ENCODE measurements at regions not wholly inside any gene's neighbourhood (a gene's known extent, or its start where the extent isn't known, plus 50 kb on each side); places are given as distances from the start of the nearest gene placed in this dataset.
"Not testable (repeated sequence)": the region's sequence is repeated elsewhere in the genome, so short reads cannot be mapped to it uniquely, and the experiment has no call there.

- H3K4me3 ChIP-seq (ENCODE audit: low read depth, low read length, poor library complexity, severe bottlenecking); intact Hi-C loops (cut with micrococcal nuclease; ENCODE audit: unreplicated experiment); DNase-seq (ENCODE audit: low spot score); POLR2A ChIA-PET (ENCODE audit: low non-redundant PET); H3K27me3 ChIP-seq (replicated peaks; ENCODE audit: insufficient read depth, low read depth, low read length, poor library complexity); BruUV-seq (replicated peaks); H3K36me3 ChIP-seq (ENCODE audit: insufficient read depth, low read length, poor library complexity, severe bottlenecking); H3K27ac ChIP-seq (ENCODE audit: low read depth, low read length, poor library complexity, severe bottlenecking); H3K4me1 ChIP-seq (ENCODE audit: insufficient read depth, low read length, poor library complexity, severe bottlenecking); H3K9me3 ChIP-seq (ENCODE audit: low read depth, low read length, poor library complexity, severe bottlenecking); CTCF ChIA-PET: not testable (repeated sequence)
Measured at GRCh38 chr7:153998896-153999295, 53.3 kb upstream of the DPP6 start.

Measured in A673 (cell line).